ENCODE measurements at regions not wholly inside any gene's neighbourhood (a gene's known extent, or its start where the extent isn't known, plus 50 kb on each side); places are given as distances from the start of the nearest gene placed in this dataset.

DNA sequence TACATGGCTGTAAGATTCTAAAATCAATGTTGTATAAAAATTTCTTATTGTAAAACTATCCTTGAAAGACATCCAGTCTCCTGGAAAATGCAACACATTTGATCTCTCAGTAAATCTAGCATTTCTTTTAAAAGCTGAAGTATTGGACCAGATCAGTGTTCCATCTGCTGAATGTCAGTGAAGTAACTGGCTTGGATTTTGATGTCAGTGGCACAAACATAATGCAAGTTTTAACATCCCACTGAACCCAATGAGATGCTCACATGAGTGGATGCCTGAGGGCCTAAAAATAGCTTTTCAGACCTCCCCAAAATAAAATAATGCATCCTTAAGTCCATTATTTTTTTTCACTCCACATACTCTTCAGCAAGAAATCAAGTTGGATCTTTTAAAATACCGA lies 1432.2 kb downstream of the MRPL39 start:
- no peak overlapping the region for H3K27ac Mint-ChIP-seq (ENCODE audit: unreplicated experiment)
- no peak overlapping the region for H3K4me3 Mint-ChIP-seq (ENCODE audit: unreplicated experiment)
- peaks cover 1% of the 10 kb centered on the region for H3K36me3 Mint-ChIP-seq (ENCODE audit: low read depth)
- no peaks in the 10 kb centered on the region for H3K27me3 Mint-ChIP-seq (ENCODE audit: low read depth)
- H3K4me1 Mint-ChIP-seq (ENCODE audit: low read depth) = no peaks in the 10 kb centered on the region
- no peak for DNase-seq (ENCODE audit: low spot score)
- H3K9me3 Mint-ChIP-seq (ENCODE audit: low read depth) = peaks cover 53% of the 10 kb centered on the region
- TF ChIP-seq, protein P1, sequence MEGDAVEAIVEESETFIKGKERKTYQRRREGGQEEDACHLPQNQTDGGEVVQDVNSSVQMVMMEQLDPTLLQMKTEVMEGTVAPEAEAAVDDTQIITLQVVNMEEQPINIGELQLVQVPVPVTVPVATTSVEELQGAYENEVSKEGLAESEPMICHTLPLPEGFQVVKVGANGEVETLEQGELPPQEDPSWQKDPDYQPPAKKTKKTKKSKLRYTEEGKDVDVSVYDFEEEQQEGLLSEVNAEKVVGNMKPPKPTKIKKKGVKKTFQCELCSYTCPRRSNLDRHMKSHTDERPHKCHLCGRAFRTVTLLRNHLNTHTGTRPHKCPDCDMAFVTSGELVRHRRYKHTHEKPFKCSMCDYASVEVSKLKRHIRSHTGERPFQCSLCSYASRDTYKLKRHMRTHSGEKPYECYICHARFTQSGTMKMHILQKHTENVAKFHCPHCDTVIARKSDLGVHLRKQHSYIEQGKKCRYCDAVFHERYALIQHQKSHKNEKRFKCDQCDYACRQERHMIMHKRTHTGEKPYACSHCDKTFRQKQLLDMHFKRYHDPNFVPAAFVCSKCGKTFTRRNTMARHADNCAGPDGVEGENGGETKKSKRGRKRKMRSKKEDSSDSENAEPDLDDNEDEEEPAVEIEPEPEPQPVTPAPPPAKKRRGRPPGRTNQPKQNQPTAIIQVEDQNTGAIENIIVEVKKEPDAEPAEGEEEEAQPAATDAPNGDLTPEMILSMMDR (IDR thresholded peaks at IDR 0.05) = no peak

DNA sequence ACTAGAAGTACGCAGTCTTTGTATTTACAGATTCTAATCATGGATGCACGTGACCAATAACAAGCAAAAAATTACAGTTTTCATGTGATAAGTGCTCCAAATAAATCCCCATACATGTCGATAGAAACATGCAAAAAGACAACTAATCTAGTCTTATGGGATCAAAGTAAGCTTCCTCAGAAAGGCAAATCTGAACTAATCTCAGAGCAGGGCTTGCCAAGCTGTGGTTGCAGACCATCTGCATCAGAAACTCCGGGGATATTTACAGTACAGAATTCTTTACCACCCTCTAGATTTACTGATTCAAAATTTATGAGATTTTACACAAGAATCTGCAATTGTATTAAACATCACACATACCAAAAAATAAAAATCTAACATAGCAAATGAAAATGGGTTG lies 1435.5 kb downstream of the MRPL39 start:
- Mint-ChIP-seq H3K4me3 (ENCODE audit: unreplicated experiment) (no peak overlapping the region), H3K36me3 (ENCODE audit: low read depth) (no peaks in the 10 kb centered on the region), H3K27ac (ENCODE audit: unreplicated experiment) (no peak overlapping the region), H3K4me1 (ENCODE audit: low read depth) (no peaks in the 10 kb centered on the region), H3K27me3 (ENCODE audit: low read depth) (no peaks in the 10 kb centered on the region), H3K9me3 (ENCODE audit: low read depth) (peaks cover 54% of the 10 kb centered on the region)
- DNase-seq (ENCODE audit: low spot score) = no peak
- TF ChIP-seq, protein P1 (IDR thresholded peaks at IDR 0.05) = no peak

DNA sequence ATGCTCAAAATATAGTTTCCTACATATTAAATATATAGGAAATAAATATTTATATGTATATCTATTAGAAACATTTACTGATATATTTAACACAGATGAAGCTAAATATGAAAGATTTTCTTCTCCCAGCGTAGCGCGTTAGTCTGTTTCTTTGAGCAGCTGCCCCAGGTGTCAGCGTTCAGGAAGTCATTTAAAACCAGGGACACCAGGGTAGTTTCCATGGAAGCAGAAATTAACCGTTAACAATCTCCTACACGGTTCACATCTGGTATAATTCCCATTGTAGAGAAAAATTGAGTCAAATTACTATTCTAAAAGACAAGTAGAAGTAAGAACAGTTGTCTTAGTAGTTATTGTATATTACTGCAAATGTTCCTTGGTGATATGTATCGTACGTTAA lies 1443.7 kb downstream of the MRPL39 start:
- TF ChIP-seq, protein P1 (IDR thresholded peaks at IDR 0.05) = no peak
- DNase-seq (ENCODE audit: low spot score) = no peak
- H3K27ac Mint-ChIP-seq (ENCODE audit: unreplicated experiment) = no peak overlapping the region
- H3K9me3 Mint-ChIP-seq (ENCODE audit: low read depth) = peaks cover 43% of the 10 kb centered on the region
- no peaks in the 10 kb centered on the region for H3K27me3 Mint-ChIP-seq (ENCODE audit: low read depth)
- no peaks in the 10 kb centered on the region for H3K4me1 Mint-ChIP-seq (ENCODE audit: low read depth)
- H3K4me3 Mint-ChIP-seq (ENCODE audit: unreplicated experiment) = no peak overlapping the region
- no peaks in the 10 kb centered on the region for H3K36me3 Mint-ChIP-seq (ENCODE audit: low read depth)

DNA sequence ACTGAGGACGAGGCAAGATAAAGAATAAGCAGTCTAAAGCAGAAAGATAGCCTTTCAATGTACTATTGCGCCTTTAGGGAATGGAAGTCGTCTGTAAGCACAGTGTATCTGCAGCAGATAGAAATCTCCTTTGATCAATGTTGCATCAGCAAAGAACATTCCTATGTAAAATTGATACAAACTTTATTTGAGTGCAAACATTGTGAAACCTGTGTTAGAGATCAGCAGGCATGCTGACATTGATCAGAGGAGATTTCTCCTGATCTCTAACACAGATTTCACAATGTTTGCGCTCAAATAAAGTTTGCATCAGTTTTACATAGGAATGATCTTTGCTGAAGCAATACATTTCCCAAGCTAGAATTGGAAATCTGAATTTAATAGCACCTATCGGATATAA lies 1446.8 kb downstream of the MRPL39 start:
- Mint-ChIP-seq H3K4me1 (ENCODE audit: low read depth) (no peaks in the 10 kb centered on the region), H3K4me3 (ENCODE audit: unreplicated experiment) (no peak overlapping the region), H3K27me3 (ENCODE audit: low read depth) (no peaks in the 10 kb centered on the region), H3K9me3 (ENCODE audit: low read depth) (peaks cover 38% of the 10 kb centered on the region), H3K36me3 (ENCODE audit: low read depth) (no peaks in the 10 kb centered on the region), H3K27ac (ENCODE audit: unreplicated experiment) (no peak overlapping the region)
- DNase-seq (ENCODE audit: low spot score) = no peak
- TF ChIP-seq, protein P1 (IDR thresholded peaks at IDR 0.05) = no peak

DNA sequence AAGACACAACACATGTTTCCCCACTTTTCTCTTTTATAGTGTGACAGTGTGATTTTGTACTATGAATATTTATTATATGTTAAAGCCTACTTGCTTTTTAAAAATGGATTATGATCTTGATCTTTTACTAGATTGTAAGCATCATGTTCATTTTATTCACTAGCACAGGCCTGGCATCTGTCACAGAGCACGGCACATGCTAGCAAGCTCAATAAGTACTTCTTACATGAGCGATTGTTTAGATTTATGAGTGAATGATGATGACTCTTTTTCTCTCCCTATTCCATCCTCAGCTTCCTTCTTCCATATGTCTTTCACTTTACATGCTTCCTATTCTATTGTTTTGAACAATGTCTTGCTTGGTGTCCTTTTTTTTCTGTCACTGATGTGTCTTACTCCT lies 1454.1 kb downstream of the MRPL39 start:
- H3K36me3 Mint-ChIP-seq (ENCODE audit: low read depth) = no peaks in the 10 kb centered on the region
- no peak overlapping the region for H3K4me3 Mint-ChIP-seq (ENCODE audit: unreplicated experiment)
- TF ChIP-seq, protein P1 (IDR thresholded peaks at IDR 0.05) = no peak
- H3K4me1 Mint-ChIP-seq (ENCODE audit: low read depth) = no peaks in the 10 kb centered on the region
- H3K27me3 Mint-ChIP-seq (ENCODE audit: low read depth) = no peaks in the 10 kb centered on the region
- no peak for DNase-seq (ENCODE audit: low spot score)
- no peak overlapping the region for H3K27ac Mint-ChIP-seq (ENCODE audit: unreplicated experiment)
- H3K9me3 Mint-ChIP-seq (ENCODE audit: low read depth) = peaks cover 24% of the 10 kb centered on the region

Data from chondrocyte (in vitro differentiated cells).